ENCODE measurements at regions not wholly inside any gene's neighbourhood (a gene's known extent, or its start where the extent isn't known, plus 50 kb on each side); places are given as distances from the start of the nearest gene placed in this dataset.

DNA sequence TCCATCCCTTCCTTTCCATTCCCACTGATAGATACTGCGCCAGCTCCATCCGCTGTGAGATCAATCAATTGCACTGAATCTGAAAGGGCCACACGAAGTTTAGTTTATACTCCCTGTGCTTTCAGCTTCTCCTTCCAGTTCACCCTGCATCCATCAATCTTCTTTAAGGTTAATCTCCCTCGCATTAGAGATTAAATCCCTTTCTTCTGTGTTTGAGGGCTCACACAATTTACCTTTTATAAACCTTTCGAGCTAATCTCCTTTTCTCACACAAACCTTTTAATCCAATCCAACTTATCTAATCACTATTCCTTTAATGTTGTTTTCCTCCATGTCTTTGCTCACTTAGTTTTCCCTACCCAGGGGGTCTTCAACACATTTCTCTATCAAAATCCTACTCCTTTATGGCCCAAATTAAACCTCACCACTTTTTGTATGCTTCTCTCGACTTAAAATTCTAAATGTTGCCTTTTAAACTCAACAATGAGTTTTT lies 64.6 kb upstream of the HAPLN1 start (continued):
- TF ChIP-seq, protein P1, sequence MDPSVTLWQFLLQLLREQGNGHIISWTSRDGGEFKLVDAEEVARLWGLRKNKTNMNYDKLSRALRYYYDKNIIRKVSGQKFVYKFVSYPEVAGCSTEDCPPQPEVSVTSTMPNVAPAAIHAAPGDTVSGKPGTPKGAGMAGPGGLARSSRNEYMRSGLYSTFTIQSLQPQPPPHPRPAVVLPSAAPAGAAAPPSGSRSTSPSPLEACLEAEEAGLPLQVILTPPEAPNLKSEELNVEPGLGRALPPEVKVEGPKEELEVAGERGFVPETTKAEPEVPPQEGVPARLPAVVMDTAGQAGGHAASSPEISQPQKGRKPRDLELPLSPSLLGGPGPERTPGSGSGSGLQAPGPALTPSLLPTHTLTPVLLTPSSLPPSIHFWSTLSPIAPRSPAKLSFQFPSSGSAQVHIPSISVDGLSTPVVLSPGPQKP (CRISPR knock-in tag; IDR thresholded peaks at IDR 0.05) = no peak
- TF ChIP-seq ZC3H8 (IDR thresholded peaks at IDR 0.05) (no peak), ZNF780A (CRISPR knock-in tag; IDR thresholded peaks at IDR 0.05) (no peak), ZNF77 (CRISPR knock-in tag; IDR thresholded peaks at IDR 0.05) (no peak)
- TF ChIP-seq, protein P2, sequence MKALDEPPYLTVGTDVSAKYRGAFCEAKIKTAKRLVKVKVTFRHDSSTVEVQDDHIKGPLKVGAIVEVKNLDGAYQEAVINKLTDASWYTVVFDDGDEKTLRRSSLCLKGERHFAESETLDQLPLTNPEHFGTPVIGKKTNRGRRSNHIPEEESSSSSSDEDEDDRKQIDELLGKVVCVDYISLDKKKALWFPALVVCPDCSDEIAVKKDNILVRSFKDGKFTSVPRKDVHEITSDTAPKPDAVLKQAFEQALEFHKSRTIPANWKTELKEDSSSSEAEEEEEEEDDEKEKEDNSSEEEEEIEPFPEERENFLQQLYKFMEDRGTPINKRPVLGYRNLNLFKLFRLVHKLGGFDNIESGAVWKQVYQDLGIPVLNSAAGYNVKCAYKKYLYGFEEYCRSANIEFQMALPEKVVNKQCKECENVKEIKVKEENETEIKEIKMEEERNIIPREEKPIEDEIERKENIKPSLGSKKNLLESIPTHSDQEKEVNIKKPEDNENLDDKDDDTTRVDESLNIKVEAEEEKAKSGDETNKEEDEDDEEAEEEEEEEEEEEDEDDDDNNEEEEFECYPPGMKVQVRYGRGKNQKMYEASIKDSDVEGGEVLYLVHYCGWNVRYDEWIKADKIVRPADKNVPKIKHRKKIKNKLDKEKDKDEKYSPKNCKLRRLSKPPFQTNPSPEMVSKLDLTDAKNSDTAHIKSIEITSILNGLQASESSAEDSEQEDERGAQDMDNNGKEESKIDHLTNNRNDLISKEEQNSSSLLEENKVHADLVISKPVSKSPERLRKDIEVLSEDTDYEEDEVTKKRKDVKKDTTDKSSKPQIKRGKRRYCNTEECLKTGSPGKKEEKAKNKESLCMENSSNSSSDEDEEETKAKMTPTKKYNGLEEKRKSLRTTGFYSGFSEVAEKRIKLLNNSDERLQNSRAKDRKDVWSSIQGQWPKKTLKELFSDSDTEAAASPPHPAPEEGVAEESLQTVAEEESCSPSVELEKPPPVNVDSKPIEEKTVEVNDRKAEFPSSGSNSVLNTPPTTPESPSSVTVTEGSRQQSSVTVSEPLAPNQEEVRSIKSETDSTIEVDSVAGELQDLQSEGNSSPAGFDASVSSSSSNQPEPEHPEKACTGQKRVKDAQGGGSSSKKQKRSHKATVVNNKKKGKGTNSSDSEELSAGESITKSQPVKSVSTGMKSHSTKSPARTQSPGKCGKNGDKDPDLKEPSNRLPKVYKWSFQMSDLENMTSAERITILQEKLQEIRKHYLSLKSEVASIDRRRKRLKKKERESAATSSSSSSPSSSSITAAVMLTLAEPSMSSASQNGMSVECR (CRISPR knock-in tag; IDR thresholded peaks at IDR 0.05) = no peak

DNA sequence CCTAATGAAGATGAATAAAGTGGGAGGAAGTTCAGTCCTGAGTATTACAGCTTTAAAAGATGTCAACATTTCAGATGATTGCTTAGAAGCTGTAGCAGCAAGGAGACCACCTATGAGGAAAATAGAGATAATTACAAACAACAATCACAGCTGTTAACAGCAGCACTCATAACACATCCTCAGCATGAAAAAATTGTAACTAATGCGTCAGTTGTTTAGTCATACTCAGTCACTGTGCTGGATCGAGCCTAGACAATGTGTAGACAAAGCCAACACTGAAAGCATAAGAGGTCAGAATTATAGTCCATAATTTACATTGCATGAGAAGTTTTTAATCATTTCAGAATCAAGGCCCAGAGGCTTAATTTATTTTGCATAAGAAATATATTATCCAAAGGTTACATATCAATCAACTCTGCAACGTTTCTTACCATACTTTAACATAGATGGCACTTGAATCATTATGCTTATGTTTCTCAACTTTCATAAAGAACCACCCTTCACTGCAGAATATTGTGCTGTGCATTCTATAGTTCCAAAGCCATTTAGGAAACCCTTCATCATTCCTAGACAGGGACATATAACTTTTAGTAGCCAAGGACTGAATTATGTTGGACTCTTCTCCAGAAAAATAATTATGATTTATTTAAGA lies 60.2 kb upstream of the HAPLN1 start:
- FAIRE-seq = no peak
- no peaks in the 10 kb centered on the region for H3K4me1 ChIP-seq (replicated peaks in 1 of 2; ENCODE audit: control insufficient read depth in 2 of 2, insufficient read depth in 2 of 2, low read length in 2 of 2)
- WGBS (ENCODE audit: insufficient coverage, low coverage, missing lambda C conversion rate) = 3% methylated on average over 3 of the region's 3 CpGs
- H3K4me3 ChIP-seq = no peak overlapping the region
- no peaks in the 10 kb centered on the region for H3K9me1 ChIP-seq (ENCODE audit: control insufficient read depth, insufficient read depth, low read length)
- no peaks in the 10 kb centered on the region for H4K20me1 ChIP-seq (replicated peaks; ENCODE audit: control insufficient read depth, insufficient read depth, low read length)
- no peaks in the 10 kb centered on the region for H3K36me3 ChIP-seq (ENCODE audit: control insufficient read depth, insufficient read depth, low read length)
- no peaks in the 10 kb centered on the region; the same call in 1 of the 2 replicates for H3K9me3 ChIP-seq (replicated peaks; ENCODE audit: control insufficient read depth, insufficient read depth, low read depth, low read length)
- no peak overlapping the region for H2AFZ ChIP-seq (ENCODE audit: low read depth, low read length)
- intact Hi-C loops (cut with micrococcal nuclease) (no loop called here), in situ Hi-C loops (cut with MboI) (no loop called here)
- no peak for ATAC-seq
- H3K79me2 ChIP-seq (ENCODE audit: control insufficient read depth, insufficient read depth, low read length) = no peaks in the 10 kb centered on the region
- no peak overlapping the region for H3K9ac ChIP-seq (ENCODE audit: insufficient read depth in 1 of 2, low read depth in 2 of 2, low read length in 2 of 2)
- POLR2A ChIA-PET = no interaction called here
- no peaks in the 10 kb centered on the region for H3K27me3 ChIP-seq (ENCODE audit: control insufficient read depth in 2 of 2, insufficient read depth in 2 of 2, low read length in 2 of 2)
- no TSS peak for BruUV-seq (replicated peaks)
- H3K4me2 ChIP-seq (ENCODE audit: insufficient read depth, low read length) = no peak overlapping the region
- CTCF ChIA-PET (ENCODE audit: low intra/inter-chr PET ratio) = no interaction called here
- H3K27ac ChIP-seq (ENCODE audit: extremely low read depth, low read depth, low read length) = no peak overlapping the region
- DNase-seq (ENCODE audit: extremely low read depth in 1 of 4, low spot score in 3 of 4) = no peak
- TF ChIP-seq ZBTB5 (IDR thresholded peaks at IDR 0.05) = no peak
- TF ChIP-seq TEAD2 (tag; IDR thresholded peaks at IDR 0.05) = no peak
- no peak for TF ChIP-seq ZBED1 (IDR thresholded peaks at IDR 0.05)
- no peak for TF ChIP-seq USF2 (CRISPR knock-in tag; IDR thresholded peaks at IDR 0.05)
